Cerebellar cortex (tissue), 1 donor: ENCODE measurements at regions not wholly inside any gene's neighbourhood (a gene's known extent, or its start where the extent isn't known, plus 50 kb on each side); places are given as distances from the start of the nearest gene placed in this dataset.
"Not testable (repeated sequence)": the region's sequence is repeated elsewhere in the genome, so short reads cannot be mapped to it uniquely, and the experiment has no call there.

ENCODE experiments used
- DNase-seq: peaks from one replicate; pipeline ENCODE4 v3.0.0-alpha.2; 2015; ENCODE audit warnings: low spot score

- no peak for DNase-seq
These were observed 69.1 kb upstream of the ADTRP start for GRCh38 chr6:11847515-11848345.

- not testable (repeated sequence) for DNase-seq
These were observed 68.5 kb upstream of the ADTRP start for GRCh38 chr6:11847068-11847467.

GRCh38 chr6:11845664-11846577 lies 67.3 kb upstream of the ADTRP start:
- DNase-seq = no peak

GRCh38 chr6:11842795-11843194 lies 64.2 kb upstream of the ADTRP start:
- DNase-seq = not testable (repeated sequence)

GRCh38 chr6:11835065-11835464 lies 56.5 kb upstream of the ADTRP start:
- DNase-seq = no peak

- no peak for DNase-seq
These were observed 55.3 kb upstream of the ADTRP start for GRCh38 chr6:11833626-11834592.

GRCh38 chr6:11831653-11832052 lies 53.0 kb upstream of the ADTRP start:
- DNase-seq = no peak

- no peak for DNase-seq
These were observed 51.9 kb upstream of the ADTRP start for GRCh38 chr6:11830520-11830919.

- DNase-seq = no peak
These were observed 51.5 kb upstream of the ADTRP start for GRCh38 chr6:11830105-11830504.

- no peak for DNase-seq
These were observed 49.8 kb upstream of the ADTRP start for GRCh38 chr6:11828262-11828870.
